Fibroblast of skin of back (primary cell): ENCODE measurements at regions not wholly inside any gene's neighbourhood (a gene's known extent, or its start where the extent isn't known, plus 50 kb on each side); places are given as distances from the start of the nearest gene placed in this dataset.

ENCODE experiments used
- DNase-seq: peaks from one replicate; pipeline ENCODE4 v3.0.0-alpha.2; 2013

DNA sequence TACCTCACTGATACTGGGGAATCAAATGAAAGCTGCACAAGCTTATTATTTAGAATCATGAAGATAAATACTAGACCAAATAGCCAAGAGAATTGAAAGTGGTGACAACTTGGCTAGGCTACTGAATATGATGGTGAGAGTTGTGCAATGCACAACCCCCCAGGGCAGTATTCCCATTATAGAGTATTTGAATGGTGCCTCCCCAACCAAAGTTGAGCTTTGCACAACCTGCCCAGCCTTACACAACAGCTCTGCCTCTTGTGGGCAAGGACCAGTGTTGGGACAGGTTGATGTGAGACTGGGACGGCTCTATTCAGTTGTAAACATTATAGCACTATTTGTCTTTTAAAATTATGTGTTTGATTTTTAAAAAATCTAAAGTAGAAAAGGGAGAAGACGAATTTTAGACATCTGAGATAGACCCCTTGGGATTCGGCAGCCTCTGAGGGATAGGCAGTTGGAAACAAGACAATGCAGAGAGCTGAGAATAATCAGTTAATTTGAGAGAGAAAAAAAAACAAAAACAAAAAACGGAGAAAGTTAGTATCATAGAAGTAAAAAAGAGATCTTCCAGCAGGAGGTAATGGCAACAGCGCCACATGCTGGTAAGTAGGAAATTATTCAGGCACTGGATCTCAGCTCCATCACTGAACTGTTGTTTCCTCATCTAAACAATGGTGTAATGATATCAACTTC, 91.0 kb upstream of the KCNA3 start:
- peak; percentile 29 for DNase-seq

GRCh38 chr1:110763149-110763548, 88.4 kb upstream of the KCNA3 start:
- DNase-seq, result no peak

GRCh38 chr1:110760321-110760720, 85.6 kb upstream of the KCNA3 start:
- DNase-seq, result no peak

- no peak for DNase-seq
Measured at GRCh38 chr1:110756506-110756905, 81.8 kb upstream of the KCNA3 start.

- no peak for DNase-seq
Measured at GRCh38 chr1:110752941-110753725, 78.4 kb upstream of the KCNA3 start.

GRCh38 chr1:110750562-110750961, 75.8 kb upstream of the KCNA3 start:
- DNase-seq, result no peak

- no peak for DNase-seq
Measured at GRCh38 chr1:110749960-110750359, 75.2 kb upstream of the KCNA3 start.

- DNase-seq, result peak; percentile 51
Measured at GRCh38 chr1:110746644-110747259, 72.0 kb upstream of the KCNA3 start.

GRCh38 chr1:110743397-110743796, 68.7 kb upstream of the KCNA3 start:
- no peak for DNase-seq

DNA sequence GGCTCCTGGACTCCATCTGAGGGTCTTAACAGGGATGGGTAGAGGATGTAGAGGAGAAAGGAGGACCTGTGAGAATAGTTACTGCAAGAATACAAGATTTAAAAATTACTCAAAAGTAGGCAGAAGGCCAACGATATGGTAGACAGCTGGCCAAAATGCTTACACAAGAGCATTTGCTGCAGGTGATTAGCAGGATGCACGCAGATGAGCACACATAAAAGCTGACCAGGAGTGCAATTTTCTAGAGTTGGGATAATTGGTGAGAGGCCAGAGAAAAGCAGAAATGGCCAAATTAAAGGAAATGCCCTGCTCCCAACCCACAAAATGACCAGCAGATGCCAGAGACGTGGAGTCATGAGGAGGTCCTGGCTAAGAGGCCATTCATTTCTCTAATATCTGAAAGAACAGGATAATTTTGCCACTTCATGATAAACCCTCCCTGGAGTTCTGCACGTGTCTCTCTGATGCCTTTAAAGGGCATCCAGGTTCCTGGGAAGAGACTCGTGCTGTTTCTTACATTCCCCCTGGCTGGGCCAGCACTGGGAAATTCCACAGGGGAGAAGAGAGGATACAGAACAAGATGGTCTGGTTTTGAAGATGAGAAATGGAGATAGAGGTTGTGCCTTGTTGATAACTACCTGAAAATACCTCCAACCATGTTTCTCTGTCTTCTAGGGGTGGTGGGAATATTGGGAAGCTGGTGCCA, 62.3 kb upstream of the KCNA3 start:
- DNase-seq, result no peak

- DNase-seq, result no peak
Measured at GRCh38 chr1:110734133-110734680, 59.5 kb upstream of the KCNA3 start.

DNA sequence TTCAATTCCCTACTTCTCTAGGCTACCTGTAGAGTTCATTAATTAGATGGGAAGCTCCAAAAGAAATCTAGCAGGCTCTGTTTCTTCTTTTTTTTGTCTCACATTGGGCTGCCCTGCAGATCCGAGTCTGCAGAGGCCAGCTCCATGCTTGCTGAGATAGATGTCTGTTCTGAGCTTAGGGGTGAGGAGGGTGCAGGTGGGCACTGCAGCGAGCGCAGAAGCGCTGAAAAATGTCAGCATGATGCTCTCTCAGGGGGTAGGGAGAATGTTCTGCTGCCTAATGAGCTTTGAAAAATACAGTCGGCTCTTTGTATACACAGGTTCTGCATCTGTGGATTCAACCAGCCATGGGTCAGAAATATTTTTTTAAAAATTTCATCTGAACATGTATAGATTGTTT, 56.8 kb upstream of the KCNA3 start:
- no peak for DNase-seq

DNA sequence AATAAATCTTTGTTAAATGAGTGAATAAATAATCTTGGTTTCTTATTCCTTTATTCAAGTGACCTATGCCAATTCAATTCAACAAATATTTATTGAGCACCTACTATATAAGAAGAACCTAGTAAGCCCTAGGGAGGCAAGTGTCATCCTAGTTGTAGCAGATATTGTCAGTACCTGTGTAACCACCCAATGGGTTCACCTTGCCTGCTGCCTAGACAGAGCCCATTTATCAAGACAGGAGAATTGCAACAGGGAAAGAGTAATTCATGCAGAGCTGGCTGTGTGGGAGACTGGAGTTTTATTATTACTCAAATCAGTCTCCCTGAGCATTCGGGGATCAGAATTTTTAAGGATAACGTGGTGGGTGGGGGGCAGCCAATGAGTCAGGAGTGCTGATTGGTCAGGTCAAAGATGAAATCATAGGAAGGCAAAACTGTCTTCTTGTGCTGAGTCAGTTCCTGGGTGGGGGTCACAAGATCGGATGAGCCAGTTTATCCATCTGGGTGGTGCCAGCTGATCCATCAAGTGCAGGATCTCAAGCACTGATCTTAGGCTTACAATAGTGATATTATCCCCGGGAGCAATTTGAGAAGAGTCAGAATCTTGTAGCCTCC, 53.8 kb upstream of the KCNA3 start:
- no peak for DNase-seq

DNA sequence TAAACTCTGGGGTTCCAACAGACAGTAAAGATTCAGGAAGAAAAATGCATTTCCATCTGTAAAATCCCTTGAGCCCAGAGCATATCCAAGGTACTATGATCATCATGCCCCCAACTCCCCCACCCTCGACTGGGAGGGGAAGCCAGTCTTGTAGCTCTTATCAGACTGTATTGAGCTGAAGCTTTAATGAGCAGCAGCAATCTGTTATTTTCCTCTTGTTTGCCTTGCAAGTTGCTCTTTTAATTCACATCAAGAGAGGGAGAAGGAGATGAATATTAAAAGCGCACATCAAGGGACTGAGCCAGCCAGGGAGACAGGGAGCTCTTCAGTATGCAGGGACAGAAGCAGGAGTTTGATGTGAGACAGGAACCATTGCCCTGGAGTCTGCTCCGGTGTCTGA, 52.5 kb upstream of the KCNA3 start:
- no peak for DNase-seq

- no peak for DNase-seq
Measured at GRCh38 chr1:110726755-110727154, 52.0 kb upstream of the KCNA3 start.
